Right ventricle myocardium superior (tissue), 1 donor: ENCODE measurements at regions not wholly inside any gene's neighbourhood (a gene's known extent, or its start where the extent isn't known, plus 50 kb on each side); places are given as distances from the start of the nearest gene placed in this dataset.

Experiments used
- ATAC-seq: fragments of 200-7000 bp; cut with Tn5 transposase; one replicate; pipeline ENCODE4 v1.9.1; 2020; ENCODE audit warnings: mild to moderate bottlenecking; ENCODE audit not compliant: poor library complexity
- DNase-seq: peaks from one replicate; pipeline ENCODE4 v3.0.0-alpha.2; 2020
- intact Hi-C: fragments of 100-400 bp; cut with DNase I; formaldehyde crosslinking; loops from one replicate; pipeline ENCODE4 v1.11.2; 2022
- donor health status: DM: no; HTN: yes; CAD: no; lungs with severe emphysema.

DNA sequence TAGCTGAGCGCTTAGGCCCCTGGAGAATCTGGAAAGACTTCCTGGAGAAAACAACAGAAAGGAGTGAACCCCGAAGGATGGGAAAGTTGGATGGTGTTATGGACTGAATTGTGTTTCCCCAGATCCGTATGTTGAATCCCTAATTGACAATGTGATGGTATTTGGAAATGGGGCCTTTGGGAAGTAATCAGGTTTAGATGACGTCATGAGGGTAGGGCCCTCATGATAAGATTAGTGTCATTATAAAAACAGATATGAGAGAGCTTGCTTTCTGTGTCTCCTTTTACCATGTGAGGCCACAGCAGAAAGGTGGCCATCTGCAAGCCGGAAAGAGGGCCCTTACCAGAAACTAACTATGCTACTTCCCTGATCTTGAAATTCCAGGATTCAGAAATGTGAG, 159.5 kb downstream of the QDPR start:
- ATAC-seq (no peak), DNase-seq (no peak)
- intact Hi-C loops, result no loop called here

DNA sequence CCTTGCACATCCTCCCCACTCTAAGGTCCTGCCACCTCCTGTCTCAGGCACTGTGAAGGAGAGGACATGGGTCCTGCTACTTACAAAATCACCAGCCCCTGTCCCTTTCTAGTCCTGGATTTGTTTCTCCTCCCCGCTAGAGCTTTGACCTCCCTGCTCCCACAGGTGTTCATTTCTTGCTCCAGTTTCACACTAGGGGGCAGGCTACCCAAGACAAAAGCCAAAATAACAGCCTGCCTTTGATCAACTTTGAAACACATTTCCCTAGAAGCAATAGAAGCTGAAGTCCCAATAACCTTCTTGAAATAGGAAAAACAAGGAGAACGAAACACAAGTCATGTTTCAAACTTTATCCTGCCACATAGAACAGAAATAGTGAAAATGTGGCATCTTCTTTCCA, 164.4 kb downstream of the QDPR start:
- intact Hi-C loops, result loop anchor here (10.0 kb wide), 1 partner anchor 97 kb away; no protein-coding TSS in a partner anchor
- ATAC-seq, result no peak
- no peak for DNase-seq

DNA sequence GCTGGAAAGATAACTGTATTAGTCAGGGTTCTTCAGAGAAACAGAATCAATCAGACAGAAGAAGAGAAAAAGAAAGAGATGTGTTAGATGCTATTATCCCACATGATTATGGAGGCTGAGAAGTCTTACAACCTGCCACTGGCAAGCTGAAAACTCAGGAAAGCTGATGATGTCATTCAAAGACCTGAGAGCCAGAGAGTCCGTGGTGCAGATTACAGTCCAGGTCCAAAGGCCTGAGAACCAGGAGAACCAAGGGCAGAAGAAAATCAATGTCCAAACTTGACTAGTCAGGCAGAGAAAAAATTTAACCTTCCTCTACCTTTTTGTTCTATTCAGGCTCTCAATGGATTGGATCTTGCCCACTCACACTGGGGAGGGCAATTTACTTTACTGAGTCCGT, 172.5 kb downstream of the QDPR start:
- no peak for ATAC-seq
- no peak for DNase-seq
- intact Hi-C loops, result no loop called here

DNA sequence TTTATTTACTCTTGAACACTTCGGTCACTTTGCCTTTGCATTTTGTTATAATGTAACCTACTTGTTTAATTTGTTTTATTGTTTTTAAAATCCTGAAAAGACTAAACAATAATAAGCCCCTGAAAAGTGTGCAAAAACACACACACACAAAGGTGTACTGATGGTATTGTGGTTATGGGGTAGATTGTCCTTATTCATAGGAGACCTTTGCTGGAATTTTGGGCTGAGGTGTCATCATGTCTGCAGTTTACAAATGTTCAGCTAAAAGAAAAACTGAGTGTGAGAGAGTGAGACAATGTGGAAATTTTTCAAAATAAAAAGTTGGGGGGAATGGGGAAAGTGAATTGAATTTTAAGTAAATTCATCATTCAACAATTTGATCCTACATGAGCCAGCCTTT, 174.9 kb downstream of the QDPR start:
- DNase-seq (no peak), ATAC-seq (no peak)
- intact Hi-C loops, result no loop called here

DNA sequence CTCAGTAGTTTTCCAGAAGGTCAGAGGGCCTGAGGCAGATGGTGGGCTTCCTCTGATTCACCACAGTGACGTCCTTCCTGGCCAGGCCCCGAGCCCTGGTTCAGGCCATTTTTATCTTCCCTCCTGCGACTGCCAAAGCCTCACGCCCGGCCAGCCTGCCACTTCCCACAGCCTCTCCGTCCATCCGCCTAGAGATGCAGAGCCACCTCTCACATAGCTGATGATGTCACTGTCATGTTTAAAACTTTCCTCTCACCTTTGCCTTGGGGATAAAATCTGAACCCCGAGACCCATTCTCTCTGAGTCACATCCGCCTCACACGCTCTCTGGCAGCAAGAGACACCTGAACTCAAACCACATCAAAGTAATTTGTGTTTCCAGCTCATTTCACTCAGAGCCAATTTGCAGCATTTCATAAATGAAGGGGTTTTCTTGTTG, 175.3 kb downstream of the QDPR start:
- ATAC-seq, result no peak

DNA sequence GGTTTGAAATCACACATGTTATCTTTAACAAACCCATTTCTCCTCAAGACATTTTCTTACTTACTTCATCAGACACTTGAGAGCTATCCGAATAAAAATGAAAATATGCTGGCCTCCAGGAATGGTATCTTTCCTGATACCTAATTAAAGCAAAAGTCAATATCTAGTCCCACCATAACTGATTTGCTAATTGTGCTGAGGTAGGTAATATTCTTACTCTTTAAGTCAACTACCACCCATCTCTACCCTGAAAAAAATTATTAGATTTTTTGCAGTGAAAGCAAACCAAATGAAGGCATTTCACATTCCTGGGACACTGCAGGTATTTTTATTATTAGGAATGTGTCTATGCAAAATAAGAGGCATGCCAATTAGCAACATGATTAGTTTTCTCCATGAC, 175.8 kb downstream of the QDPR start:
- ATAC-seq (no peak), DNase-seq (no peak)
- intact Hi-C loops, result no loop called here

More for the DNA sequence above, 175.3 kb downstream of the QDPR start:
- intact Hi-C loops, result no loop called here
- no peak for DNase-seq

DNA sequence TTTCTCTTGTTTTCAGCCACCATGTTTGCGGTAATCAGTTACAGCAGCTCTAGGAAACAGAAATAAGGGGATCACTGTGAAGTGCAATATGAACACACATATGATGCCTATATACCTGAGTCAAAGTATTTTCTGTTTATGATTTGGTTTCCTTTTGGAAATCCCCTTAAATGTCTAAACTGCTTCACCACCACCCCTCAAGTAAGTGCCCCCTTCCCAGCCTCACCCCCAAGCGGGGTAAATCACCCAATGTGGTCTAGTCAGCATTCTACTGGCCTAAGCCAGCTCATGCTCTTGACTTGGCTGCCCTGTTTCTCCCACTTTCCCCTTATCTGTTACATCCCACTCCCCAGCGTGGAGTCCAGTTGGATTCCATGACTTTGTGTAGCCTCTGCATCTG, 176.5 kb downstream of the QDPR start:
- intact Hi-C loops, result no loop called here
- no peak for ATAC-seq

DNA sequence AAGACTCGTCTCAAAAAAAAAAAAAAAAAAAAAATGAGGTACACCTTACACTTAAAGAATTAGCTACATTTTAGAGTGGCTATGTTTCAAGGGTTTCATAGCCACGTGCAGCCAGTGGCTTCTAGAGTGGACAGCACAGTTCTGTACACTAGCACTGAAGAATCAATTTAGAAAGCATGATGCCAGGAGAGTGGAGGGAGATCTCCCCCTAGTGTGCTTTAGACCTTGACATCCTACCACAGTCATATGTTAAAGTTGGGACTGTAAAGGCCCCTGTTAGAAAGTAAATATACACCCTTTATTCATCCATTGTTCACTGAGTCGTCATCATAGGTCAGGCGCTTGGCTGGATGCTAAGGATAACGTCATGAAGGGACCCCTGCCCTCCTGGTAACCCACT, 179.4 kb downstream of the QDPR start:
- no peak for DNase-seq
- intact Hi-C loops, result no loop called here
- no peak for ATAC-seq

More for the DNA sequence above, 176.5 kb downstream of the QDPR start:
- DNase-seq, result no peak

DNA sequence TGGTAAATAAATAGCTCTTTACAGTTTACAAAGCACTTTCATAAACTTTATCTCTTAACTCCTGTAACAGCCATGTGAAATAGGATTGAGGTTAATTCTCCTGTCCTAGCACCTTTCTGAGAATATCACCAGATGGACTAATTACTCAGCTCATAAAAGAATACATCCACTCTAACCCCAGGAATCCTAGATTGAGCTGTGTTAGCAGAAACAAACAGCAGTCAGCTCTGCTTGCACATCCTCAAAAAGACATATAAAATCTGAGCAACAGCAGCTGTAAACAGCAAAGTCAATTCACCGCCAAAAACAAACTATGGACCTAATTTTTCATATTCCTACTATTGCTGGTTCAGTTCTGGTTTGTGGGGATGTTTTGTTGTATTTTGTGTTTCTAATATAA, 182.8 kb downstream of the QDPR start:
- DNase-seq (no peak), ATAC-seq (no peak)
- intact Hi-C loops, result loop anchor here (5.0 to 10.0 kb wide), 3 partner anchors 154 to 1037 kb away; no protein-coding TSS in a partner anchor

DNA sequence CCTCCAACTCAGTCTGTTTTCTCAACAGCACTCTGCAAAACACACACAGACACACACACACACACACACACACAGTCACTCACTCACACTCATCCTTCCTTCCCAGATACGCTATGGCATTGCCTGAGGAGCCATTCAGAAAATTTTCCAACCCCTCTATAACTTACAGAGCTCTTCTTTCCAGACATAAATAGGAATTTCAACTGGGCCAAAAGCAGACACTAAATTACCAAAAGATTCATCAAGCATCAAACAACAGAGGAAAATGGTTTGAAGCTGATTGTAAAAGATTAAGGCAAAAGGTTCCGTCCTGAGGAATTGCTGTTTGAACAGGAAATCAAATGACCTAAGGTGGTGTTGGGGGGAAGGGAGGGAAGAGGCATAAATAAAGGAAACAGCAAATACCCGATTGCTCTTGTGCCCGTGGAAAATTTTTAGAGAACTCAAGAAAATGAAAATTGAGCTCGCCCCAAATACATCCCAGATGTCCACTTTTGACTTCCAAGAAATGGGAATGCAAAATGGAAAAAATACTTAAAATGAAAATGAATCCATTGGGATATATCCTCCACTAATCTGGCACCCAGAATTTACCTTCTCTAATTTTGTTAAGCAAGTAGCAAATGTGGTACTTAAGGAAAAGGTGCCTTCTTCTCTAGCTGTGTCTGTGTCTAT, 183.6 kb downstream of the QDPR start:
- ATAC-seq (no peak), DNase-seq (no peak)
- intact Hi-C loops, result loop anchor here (5.0 to 10.0 kb wide), 3 partner anchors 153 to 1036 kb away; no protein-coding TSS in a partner anchor

DNA sequence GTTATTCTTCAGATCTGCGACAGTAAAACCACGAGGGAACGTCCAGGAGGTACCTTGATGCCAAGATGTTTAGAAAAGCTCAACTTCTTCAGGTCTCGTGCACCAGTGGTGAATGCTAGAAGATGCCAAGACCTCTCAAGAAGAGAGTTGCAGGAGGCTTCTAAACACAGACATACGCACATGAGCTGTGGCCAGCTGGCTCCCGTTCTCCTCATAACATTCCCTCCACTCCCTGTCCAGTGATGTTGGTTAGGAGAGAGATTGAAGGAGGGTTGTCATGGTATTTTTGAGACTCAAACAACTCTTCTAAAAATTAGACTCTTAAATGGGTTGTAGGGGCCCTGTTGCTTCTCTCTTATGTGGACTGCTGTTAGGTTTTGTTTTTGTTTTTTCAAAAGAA, 184.3 kb downstream of the QDPR start:
- intact Hi-C loops, result loop anchor here (5.0 to 10.0 kb wide), 3 partner anchors 153 to 1035 kb away; no protein-coding TSS in a partner anchor
- DNase-seq (no peak), ATAC-seq (no peak)

DNA sequence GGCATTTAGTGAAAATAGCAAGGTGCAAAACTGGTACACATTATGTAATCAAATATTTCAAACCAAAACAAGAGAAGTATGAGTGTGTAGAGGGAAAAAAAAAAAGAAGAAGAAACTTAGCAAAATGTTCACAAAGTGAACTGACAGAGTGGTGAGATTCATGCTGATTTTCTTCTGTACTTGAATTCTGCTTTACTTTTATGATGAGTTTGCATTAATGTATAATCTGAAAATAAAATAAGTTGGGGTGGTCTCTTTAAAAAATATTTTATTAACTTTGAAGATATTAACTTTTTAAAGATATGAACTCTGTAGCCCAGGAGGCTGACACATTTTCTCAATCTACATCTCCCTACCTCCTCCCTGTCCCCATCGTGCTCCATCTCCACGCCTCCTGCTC, 185.1 kb downstream of the QDPR start:
- ATAC-seq, result no peak
- DNase-seq, result no peak
- intact Hi-C loops, result loop anchor here (5.0 to 10.0 kb wide), 3 partner anchors 152 to 1034 kb away; no protein-coding TSS in a partner anchor

DNA sequence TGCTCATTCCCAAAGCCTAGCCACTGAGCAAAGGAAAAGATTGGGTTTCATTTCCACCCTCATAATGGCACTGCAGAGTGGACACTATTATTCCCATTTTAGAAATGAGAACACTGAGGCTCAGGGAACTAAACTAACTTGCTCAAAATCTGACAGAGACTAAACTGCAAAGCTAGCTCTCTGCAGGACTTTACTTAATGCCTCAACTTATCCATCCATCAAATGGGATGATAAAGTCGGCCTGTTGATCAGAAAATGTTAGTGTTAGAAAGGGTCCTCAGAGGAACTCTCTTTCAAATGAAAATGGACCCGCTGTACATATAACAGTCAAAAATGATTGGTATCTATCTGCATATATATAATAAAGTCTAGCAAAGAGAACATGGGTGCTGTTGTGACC, 186.8 kb downstream of the QDPR start:
- DNase-seq (no peak), ATAC-seq (no peak)
- intact Hi-C loops, result loop anchor here (5.0 to 10.0 kb wide), 3 partner anchors 150 to 1033 kb away; no protein-coding TSS in a partner anchor

DNA sequence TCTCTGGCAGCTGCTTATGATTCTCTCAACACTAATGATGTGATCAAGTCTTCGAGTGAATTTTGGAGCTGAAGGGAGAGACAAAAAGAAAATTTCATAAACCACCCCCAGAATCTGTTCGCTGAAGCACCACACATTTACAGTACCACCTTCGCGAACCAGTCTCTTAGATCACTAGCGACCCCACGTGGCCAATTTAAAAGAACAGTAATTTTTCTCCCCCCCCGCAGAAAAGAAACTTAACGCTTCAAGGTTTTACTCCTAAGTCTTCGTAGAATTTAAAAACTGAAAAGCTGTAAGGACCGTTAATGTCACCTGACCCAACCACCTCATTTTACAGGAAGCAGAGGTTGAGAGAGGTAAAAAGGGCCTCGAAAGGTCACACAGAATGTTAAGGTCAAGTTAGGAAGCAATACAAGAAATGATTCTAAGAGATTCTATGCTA, 187.5 kb downstream of the QDPR start:
- intact Hi-C loops, result loop anchor here (5.0 to 10.0 kb wide), 2 partner anchors 150 to 412 kb away; no protein-coding TSS in a partner anchor
- ATAC-seq (peak; percentile 80), DNase-seq (no peak)

DNA sequence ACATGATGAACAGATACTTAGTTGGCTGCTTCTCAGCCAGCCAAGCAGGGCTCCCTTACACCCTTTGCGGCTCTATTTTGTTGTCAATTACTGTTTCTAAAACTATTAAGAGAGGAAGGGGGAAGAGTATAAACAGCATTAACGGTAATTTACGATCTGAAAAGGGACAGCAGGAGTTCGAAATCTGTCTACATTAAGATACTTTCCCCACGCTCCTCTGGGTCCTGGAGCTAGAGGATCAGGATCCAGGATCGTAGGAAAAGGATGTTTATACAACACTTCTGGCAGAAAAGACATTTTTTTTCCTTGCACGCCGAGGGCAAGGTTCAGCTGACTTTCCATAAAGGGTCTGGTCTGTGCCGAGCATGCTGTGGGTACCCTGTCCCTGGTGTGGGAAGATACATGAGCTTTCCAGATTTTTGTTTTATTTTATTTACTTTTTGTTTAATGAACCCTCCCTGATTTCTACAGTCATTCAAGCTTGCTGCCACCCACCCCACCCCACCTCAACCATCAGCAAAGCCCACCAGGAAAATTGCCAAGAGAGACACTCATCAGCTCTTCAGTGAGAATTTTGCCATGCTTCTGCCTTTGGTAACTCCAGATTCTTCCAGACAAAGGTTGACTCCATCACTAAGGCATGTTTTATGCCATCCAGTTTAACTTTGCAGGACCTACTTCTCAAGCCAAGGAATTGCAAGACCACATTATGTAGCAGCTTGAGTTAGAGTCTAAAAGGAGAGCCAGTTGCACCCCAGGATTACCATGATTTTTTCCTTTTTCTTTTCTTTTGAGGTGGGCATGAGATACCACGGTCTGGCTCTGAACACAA, 188.1 kb downstream of the QDPR start:
- ATAC-seq (peak; percentile 31), DNase-seq (no peak)
- intact Hi-C loops, result loop anchor here (5.0 to 10.0 kb wide), 2 partner anchors 149 to 411 kb away; no protein-coding TSS in a partner anchor

DNA sequence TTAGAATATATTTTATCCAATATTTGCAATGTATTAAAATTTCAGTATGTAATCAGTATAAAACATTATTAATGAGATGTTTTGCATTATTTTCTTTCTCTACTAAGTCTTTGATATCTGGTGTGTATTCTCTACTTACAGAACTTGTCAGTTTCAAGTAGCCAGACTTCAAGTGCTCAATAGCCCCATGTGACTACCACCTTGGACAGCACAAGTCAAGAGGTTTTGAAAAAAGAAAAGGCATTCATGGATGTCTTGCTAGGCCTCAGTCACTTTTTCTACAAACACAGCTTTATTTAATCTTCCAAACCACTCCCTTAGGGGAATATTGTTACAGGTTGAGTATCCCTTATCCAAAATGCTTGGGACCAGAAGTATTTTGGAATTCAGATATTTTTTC, 189.4 kb downstream of the QDPR start:
- intact Hi-C loops, result loop anchor here (5.0 to 10.0 kb wide), 2 partner anchors 148 to 410 kb away; no protein-coding TSS in a partner anchor
- DNase-seq (no peak), ATAC-seq (no peak)

DNA sequence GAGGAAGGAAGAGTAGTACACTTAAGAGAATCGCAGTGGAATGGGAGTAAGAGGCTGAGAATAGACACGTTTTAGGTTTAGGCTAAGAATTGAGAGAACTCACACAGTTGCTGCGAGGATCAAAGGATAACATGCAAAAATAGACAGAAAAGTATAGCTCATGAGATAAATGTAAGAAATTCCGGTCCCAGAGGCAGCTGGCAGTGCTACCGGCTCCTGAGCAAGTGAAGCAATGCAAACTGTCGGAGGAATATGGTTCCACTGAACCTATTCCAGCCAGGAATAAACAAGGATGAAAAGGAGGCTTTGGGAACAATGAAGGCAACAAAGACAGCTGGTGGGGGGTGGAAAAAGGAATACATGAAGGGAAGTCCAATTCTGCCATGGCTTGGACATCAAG, 191.8 kb downstream of the QDPR start:
- DNase-seq (no peak), ATAC-seq (no peak)
- intact Hi-C loops, result loop anchor here (5.0 to 10.0 kb wide), 2 partner anchors 145 to 408 kb away; no protein-coding TSS in a partner anchor

DNA sequence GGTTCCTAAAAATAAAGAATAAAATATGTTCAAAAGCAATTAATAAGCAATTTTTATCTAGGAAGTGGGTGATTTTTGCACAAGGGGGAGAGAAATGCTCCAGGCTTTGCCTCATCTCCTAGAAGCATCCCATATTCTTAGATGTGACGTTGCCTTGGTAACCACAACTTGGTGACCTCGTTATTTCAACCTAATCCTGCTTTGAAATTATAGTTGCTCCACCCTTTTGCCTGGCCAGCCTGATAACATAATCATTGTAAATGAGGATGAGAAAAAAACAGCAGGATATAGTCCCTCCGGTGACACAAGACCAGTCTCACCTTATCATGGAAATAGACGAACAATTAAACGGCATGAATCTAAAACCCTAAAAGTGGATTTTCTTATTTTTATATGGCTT, 194.4 kb downstream of the QDPR start:
- intact Hi-C loops, result no loop called here
- no peak for DNase-seq
- no peak for ATAC-seq

DNA sequence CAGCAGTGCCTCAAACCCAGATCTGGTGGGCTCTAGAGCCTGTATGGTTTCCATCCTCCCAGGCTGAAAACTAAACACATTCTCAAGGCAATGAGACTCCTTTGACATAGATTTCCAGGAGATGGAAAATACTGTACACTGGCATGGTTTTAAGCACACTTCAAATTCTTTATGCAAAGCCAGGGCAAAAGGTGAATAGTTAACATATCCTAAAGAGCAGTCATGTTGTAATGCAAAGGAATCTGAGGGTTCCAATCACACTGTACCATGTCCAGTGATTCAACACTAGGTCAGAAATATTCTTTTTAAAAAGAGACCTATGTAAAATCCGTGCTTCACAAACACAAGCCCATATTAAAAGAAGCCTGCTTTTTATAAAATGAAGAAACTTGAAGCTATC, 195.3 kb downstream of the QDPR start:
- intact Hi-C loops, result no loop called here
- no peak for DNase-seq

More for the DNA sequence above, 195.3 kb downstream of the QDPR start:
- ATAC-seq, result no peak
